ENCODE measurements at regions not wholly inside any gene's neighbourhood (a gene's known extent, or its start where the extent isn't known, plus 50 kb on each side); places are given as distances from the start of the nearest gene placed in this dataset.

DNA sequence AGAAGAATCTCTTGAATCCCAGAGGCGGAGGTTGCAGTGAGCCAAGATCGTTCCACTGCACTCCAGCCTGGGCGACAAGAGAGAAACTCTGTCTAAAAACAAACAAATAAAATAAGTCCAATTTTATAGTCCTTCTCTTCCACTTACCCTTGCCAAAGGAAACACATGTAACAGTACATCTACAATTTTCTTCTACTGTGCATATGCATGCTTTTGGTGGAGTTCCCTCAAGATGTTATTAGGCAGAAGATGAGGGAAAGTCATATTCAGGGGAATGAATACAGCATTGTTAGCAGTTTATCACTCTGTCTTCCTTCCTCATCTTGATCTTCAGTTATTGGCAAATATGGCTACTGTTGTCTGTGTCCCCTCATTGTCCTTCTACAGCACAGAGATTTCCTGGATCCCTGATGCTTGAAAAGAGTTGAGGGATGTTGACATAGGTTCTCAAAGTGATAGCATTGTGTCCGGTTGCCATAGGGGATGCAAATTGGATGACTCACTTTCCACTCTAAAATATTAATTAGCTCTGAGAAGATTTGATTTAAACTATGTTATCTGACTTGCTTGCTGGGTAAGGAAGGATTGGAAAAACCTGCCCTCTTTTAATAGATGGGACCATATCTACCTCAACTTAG lies 1173.6 kb downstream of the KCNT2 start:
- TF ChIP-seq, protein P1, sequence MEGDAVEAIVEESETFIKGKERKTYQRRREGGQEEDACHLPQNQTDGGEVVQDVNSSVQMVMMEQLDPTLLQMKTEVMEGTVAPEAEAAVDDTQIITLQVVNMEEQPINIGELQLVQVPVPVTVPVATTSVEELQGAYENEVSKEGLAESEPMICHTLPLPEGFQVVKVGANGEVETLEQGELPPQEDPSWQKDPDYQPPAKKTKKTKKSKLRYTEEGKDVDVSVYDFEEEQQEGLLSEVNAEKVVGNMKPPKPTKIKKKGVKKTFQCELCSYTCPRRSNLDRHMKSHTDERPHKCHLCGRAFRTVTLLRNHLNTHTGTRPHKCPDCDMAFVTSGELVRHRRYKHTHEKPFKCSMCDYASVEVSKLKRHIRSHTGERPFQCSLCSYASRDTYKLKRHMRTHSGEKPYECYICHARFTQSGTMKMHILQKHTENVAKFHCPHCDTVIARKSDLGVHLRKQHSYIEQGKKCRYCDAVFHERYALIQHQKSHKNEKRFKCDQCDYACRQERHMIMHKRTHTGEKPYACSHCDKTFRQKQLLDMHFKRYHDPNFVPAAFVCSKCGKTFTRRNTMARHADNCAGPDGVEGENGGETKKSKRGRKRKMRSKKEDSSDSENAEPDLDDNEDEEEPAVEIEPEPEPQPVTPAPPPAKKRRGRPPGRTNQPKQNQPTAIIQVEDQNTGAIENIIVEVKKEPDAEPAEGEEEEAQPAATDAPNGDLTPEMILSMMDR (IDR thresholded peaks at IDR 0.05; ENCODE audit: poor library complexity) = no peak
- TF ChIP-seq EZH2 (IDR thresholded peaks at IDR 0.05; ENCODE audit: borderline replicate concordance) = no peak
- TF ChIP-seq EZH2phosphoT487 (IDR thresholded peaks at IDR 0.05; ENCODE audit: low read depth, severe bottlenecking, unreplicated experiment) = no peak
- Histone ChIP-seq H3K36me3 (replicated peaks; ENCODE audit: insufficient read depth, low read depth) (no peaks in the 10 kb centered on the region), H3K79me2 (no peaks in the 10 kb centered on the region), H3K4me2 (no peak overlapping the region), H3K4me3 (no peak overlapping the region), H3K27me3 (no peaks in the 10 kb centered on the region), H3K4me1 (ENCODE audit: insufficient read depth) (no peaks in the 10 kb centered on the region), H3K9me3 (ENCODE audit: low read depth) (no peaks in the 10 kb centered on the region), H3K9me2 (replicated peaks; ENCODE audit: insufficient read depth) (no peaks in the 10 kb centered on the region), H2AFZ (no peak overlapping the region), H4K20me1 (ENCODE audit: insufficient read depth, poor library complexity, severe bottlenecking) (no peaks in the 10 kb centered on the region), H3K27ac (no peak overlapping the region)
- DNase-seq (ENCODE audit: low spot score) = no peak
- 82% methylated on average over 4 of the region's 4 CpGs for whole genome bisulfite sequencing (ENCODE audit: low lambda C conversion rate, missing lambda C conversion rate)

DNA sequence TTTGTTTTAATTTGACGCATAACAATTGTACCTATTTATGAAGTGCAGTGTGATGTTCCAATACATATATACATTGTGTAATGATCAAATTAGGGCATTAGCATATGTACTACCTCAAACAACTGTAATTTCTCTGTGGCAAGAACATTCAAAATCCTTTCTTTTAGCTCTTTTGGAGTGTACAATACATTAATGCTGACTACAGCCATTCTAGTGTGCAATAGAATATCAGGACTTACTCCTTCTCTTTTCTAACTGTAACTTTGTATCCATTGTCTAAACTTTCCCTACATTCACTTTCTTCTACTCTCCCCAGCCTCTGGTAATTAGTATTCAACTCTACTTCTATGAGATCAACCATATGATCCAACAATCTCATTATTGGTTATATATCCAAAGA lies 1177.4 kb downstream of the KCNT2 start:
- WGBS (ENCODE audit: low lambda C conversion rate, missing lambda C conversion rate) = 94% methylated on average over 1 of the region's 1 CpG
- Histone ChIP-seq H3K27me3 (no peaks in the 10 kb centered on the region), H3K27ac (no peak overlapping the region), H3K9me3 (ENCODE audit: low read depth) (no peaks in the 10 kb centered on the region), H2AFZ (no peak overlapping the region), H3K79me2 (no peaks in the 10 kb centered on the region), H3K36me3 (replicated peaks; ENCODE audit: insufficient read depth, low read depth) (no peaks in the 10 kb centered on the region), H3K4me3 (no peak overlapping the region), H3K4me2 (no peak overlapping the region), H3K4me1 (ENCODE audit: insufficient read depth) (no peaks in the 10 kb centered on the region), H3K9me2 (replicated peaks; ENCODE audit: insufficient read depth) (no peaks in the 10 kb centered on the region), H4K20me1 (ENCODE audit: insufficient read depth, poor library complexity, severe bottlenecking) (no peaks in the 10 kb centered on the region)
- no peak for DNase-seq (ENCODE audit: low spot score)
- TF ChIP-seq EZH2phosphoT487 (IDR thresholded peaks at IDR 0.05; ENCODE audit: low read depth, severe bottlenecking, unreplicated experiment) = no peak
- TF ChIP-seq, protein P1 (IDR thresholded peaks at IDR 0.05; ENCODE audit: poor library complexity) = no peak
- no peak for TF ChIP-seq EZH2 (IDR thresholded peaks at IDR 0.05; ENCODE audit: borderline replicate concordance)

DNA sequence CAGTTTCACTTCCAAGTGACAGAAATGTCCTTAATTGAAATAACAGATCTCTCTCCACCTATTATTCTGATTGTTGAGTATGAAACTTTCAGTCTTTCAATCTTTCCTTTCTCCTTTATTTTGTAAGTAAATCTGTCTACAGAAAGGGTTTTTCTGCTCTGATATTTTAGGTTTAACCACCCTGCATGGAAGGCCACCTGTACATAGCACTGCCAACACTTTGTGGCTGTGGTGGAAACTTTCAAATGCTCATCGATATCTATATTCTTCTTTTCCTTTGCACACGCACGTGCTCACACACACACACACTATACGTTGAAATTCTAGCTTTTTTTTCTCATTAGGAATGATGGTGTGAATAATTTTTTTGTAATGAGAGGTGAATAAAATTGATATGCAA lies 1179.3 kb downstream of the KCNT2 start:
- Histone ChIP-seq H3K27me3 (no peaks in the 10 kb centered on the region), H3K36me3 (replicated peaks; ENCODE audit: insufficient read depth, low read depth) (no peaks in the 10 kb centered on the region), H3K4me2 (no peak overlapping the region), H2AFZ (no peak overlapping the region), H3K4me3 (no peak overlapping the region), H3K9me2 (replicated peaks; ENCODE audit: insufficient read depth) (no peaks in the 10 kb centered on the region), H3K79me2 (no peaks in the 10 kb centered on the region), H4K20me1 (ENCODE audit: insufficient read depth, poor library complexity, severe bottlenecking) (no peaks in the 10 kb centered on the region), H3K9me3 (ENCODE audit: low read depth) (no peaks in the 10 kb centered on the region), H3K4me1 (ENCODE audit: insufficient read depth) (no peaks in the 10 kb centered on the region), H3K27ac (no peak overlapping the region)
- 90% methylated on average over 4 of the region's 4 CpGs for WGBS (ENCODE audit: low lambda C conversion rate, missing lambda C conversion rate)
- TF ChIP-seq, protein P1 (IDR thresholded peaks at IDR 0.05; ENCODE audit: poor library complexity) = no peak
- TF ChIP-seq EZH2phosphoT487 (IDR thresholded peaks at IDR 0.05; ENCODE audit: low read depth, severe bottlenecking, unreplicated experiment) (no peak), EZH2 (IDR thresholded peaks at IDR 0.05; ENCODE audit: borderline replicate concordance) (no peak)
- no peak for DNase-seq (ENCODE audit: low spot score)
